OCI-LY3 (cell line): ENCODE measurements at regions not wholly inside any gene's neighbourhood (a gene's known extent, or its start where the extent isn't known, plus 50 kb on each side); places are given as distances from the start of the nearest gene placed in this dataset.

Source experiments
- EZH2phosphoT487 ChIP-seq: fragments of 200-600 bp; shearing (Covaris generic); IDR thresholded peaks from 2 replicates; pipeline ENCODE4 v1.6.1; 2018; ENCODE audit warnings: antibody characterized with exemption, mixed run types, low read depth
- TF ChIP-seq, protein P1 (sequence below): fragments of 200-600, 300-600 bp; sonication (generic); IDR thresholded peaks from 2 replicates; pipeline ENCODE4 v1.5.1; 2014; ENCODE audit warnings: antibody characterized with exemption, low read length, low read depth

DNA sequence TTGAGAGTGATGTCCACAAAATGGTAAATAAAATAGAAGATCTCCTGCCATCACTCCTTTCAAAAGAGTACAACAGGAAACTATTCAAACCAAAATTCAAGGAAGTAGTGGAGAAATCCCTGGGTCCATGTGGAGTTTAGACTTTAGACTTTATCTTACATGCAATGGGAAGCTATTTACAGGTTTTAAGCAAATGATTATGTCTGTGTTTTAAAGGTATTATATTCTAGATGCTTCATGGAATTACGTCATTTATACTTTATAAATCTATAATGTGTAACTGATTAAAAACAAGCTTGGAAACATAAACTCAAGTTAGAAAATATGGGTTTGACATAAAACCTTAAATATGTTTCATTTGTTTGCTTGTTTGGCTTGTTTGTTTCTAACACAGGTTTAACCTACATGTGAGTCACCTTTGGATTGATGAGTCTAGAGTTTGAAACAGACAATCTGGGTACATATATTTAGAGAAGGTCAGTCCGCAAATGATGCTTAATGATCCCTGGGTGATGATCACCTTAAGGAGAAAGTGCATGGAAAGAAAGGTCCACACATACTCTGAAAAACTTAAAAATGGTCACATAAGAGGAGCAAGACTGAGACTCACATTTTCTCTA is 519.6 kb upstream of the AGA start:
- TF ChIP-seq, protein P1, sequence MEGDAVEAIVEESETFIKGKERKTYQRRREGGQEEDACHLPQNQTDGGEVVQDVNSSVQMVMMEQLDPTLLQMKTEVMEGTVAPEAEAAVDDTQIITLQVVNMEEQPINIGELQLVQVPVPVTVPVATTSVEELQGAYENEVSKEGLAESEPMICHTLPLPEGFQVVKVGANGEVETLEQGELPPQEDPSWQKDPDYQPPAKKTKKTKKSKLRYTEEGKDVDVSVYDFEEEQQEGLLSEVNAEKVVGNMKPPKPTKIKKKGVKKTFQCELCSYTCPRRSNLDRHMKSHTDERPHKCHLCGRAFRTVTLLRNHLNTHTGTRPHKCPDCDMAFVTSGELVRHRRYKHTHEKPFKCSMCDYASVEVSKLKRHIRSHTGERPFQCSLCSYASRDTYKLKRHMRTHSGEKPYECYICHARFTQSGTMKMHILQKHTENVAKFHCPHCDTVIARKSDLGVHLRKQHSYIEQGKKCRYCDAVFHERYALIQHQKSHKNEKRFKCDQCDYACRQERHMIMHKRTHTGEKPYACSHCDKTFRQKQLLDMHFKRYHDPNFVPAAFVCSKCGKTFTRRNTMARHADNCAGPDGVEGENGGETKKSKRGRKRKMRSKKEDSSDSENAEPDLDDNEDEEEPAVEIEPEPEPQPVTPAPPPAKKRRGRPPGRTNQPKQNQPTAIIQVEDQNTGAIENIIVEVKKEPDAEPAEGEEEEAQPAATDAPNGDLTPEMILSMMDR: no peak
- TF ChIP-seq EZH2phosphoT487: no peak
